HCT116 (cell line): ENCODE measurements at regions not wholly inside any gene's neighbourhood (a gene's known extent, or its start where the extent isn't known, plus 50 kb on each side); places are given as distances from the start of the nearest gene placed in this dataset.

Source experiments
- ATAC-seq: fragments of 200-7000 bp; cut with Tn5 transposase; 2 replicates; pipeline ENCODE4 v1.9.1; 2020; ENCODE audit warnings: mild to moderate bottlenecking, moderate library complexity
- BruUV-seq: library from RNA; stranded (reverse); fragments of 400-500 nt; replicated peaks from 2 replicates; lab custom pipeline; 2021; lab: Mats Ljungman, UMichigan
- CTCF ChIA-PET: fragments of 300-600 bp; sonication (Branson Sonifier 250); formaldehyde crosslinking; loops from one replicate; lab custom pipeline; 2021; ENCODE audit warnings: antibody characterized with exemption; lab: Charles Lee
- POLR2A ChIA-PET: fragments of 300-600, 350-600 bp; sonication (Branson Sonifier 250); formaldehyde crosslinking; loops from one replicate; lab custom pipeline; 2021; ENCODE audit warnings: antibody characterized with exemption; lab: Charles Lee
- RAD21 ChIA-PET, 2 experiments: fragments of 300-600 bp; sonication (Branson Sonifier 250); formaldehyde crosslinking; loops; one replicate each; lab custom pipeline; 2023; ENCODE audit warnings: low total read pairs in 2 of 2; ENCODE audit not compliant: uncharacterized antibody in 2 of 2, unreplicated experiment in 2 of 2, low non-redundant PET in 1 of 2; lab: Charles Lee
- DNase-seq: peaks from one replicate; pipeline ENCODE4 v3.0.0-alpha.2; 2010; ENCODE audit warnings: low read depth, low spot score
- H2AFZ ChIP-seq: fragments of 200-600 bp; shearing (Covaris generic), sonication (generic); 2 replicates; pipeline ENCODE4 v1.6.1; 2017; ENCODE audit warnings: low read depth, mixed run types, mixed read lengths, antibody characterized with exemption, low read length; ENCODE audit not compliant: poor library complexity, severe bottlenecking
- H3K27ac ChIP-seq: 2 replicates; pipeline ENCODE4 v1.5.1; 2012; ENCODE audit warnings: low read depth, low read length
- H3K27me3 ChIP-seq: fragments of 200-600 bp; sonication (generic); 2 replicates; pipeline ENCODE4 v1.6.1; 2016; ENCODE audit warnings: mixed run types, low read length, mixed read lengths; ENCODE audit not compliant: insufficient read depth
- H3K36me3 ChIP-seq, 2 experiments: fragments of 200-500 bp in 1 of 2; fragments of 200-600 bp in 1 of 2; sonication (Bioruptor generic) in 1 of 2; sonication (generic) in 1 of 2; 2 replicates each; pipeline versions ENCODE4 v1.5.1 to v1.6.1; 2014 to 2016; ENCODE audit warnings: low read length in 2 of 2, inconsistent platforms in 1 of 2, mixed read lengths in 1 of 2, mixed run types in 1 of 2; ENCODE audit not compliant: insufficient read depth in 2 of 2, control insufficient read depth in 1 of 2
- H3K4me1 ChIP-seq, 2 experiments: fragments of 200-600 bp in 1 of 2; sonication (generic) in 1 of 2; 2 replicates each; pipeline versions ENCODE4 v1.5.1 to v1.6.1; 2012 to 2017; ENCODE audit warnings: low read length in 2 of 2, inconsistent platforms in 1 of 2, mild to moderate bottlenecking in 1 of 2, mixed read lengths in 1 of 2, mixed run types in 1 of 2, moderate library complexity in 1 of 2; ENCODE audit not compliant: insufficient read depth in 2 of 2, control insufficient read depth in 1 of 2
- H3K4me2 ChIP-seq: fragments of 200-600 bp; sonication (generic); 2 replicates; pipeline ENCODE4 v1.6.1; 2017; ENCODE audit warnings: mixed run types, low read length, mixed read lengths
- H3K4me3 ChIP-seq, 2 experiments: fragments of 200-600 bp in 1 of 2; sonication (generic) in 1 of 2; replicated peaks in 1 of 2; 2 replicates each; pipeline ENCODE4 v1.5.1; 2011 to 2016; ENCODE audit warnings: low read length in 2 of 2, control low read depth in 1 of 2, low read depth in 1 of 2, mild to moderate bottlenecking in 1 of 2, mixed read lengths in 1 of 2, mixed run types in 1 of 2
- H3K79me2 ChIP-seq: fragments of 200-600 bp; sonication (generic); 2 replicates; pipeline ENCODE4 v1.6.1; 2017; ENCODE audit warnings: mild to moderate bottlenecking, mixed run types, low read length, moderate library complexity, mixed read lengths; ENCODE audit not compliant: insufficient read depth
- H3K9ac ChIP-seq: fragments of 200-600 bp; sonication (generic); 2 replicates; pipeline ENCODE4 v1.6.1; 2016; ENCODE audit warnings: low read length, mixed read lengths
- H3K9me2 ChIP-seq: fragments of 200-600 bp; sonication (generic), shearing (Covaris generic); 2 replicates; pipeline ENCODE4 v1.6.1; 2017; ENCODE audit warnings: mixed run types, mild to moderate bottlenecking, moderate library complexity; ENCODE audit not compliant: insufficient read depth
- H3K9me3 ChIP-seq, 2 experiments: fragments of 200-500 bp in 1 of 2; fragments of 200-600 bp in 1 of 2; sonication (Bioruptor generic) in 1 of 2; sonication (generic) in 1 of 2; 2 replicates each; pipeline ENCODE4 v1.6.1; 2014 to 2017; ENCODE audit warnings: low read length in 2 of 2, mixed read lengths in 2 of 2, inconsistent platforms in 1 of 2, low read depth in 1 of 2, mild to moderate bottlenecking in 1 of 2, mixed run types in 1 of 2, moderate library complexity in 1 of 2; ENCODE audit not compliant: control insufficient read depth in 1 of 2, insufficient read depth in 1 of 2
- H4K20me1 ChIP-seq: fragments of 200-600 bp; sonication (generic), shearing (Covaris generic); 2 replicates; pipeline ENCODE4 v1.6.1; 2017; ENCODE audit warnings: mixed run types, mild to moderate bottlenecking, moderate library complexity; ENCODE audit not compliant: insufficient read depth
- EGR1 ChIP-seq: IDR thresholded peaks from 2 replicates; pipeline ENCODE4 v1.6.1; 2012; ENCODE audit warnings: low read depth
- ELF1 ChIP-seq: IDR thresholded peaks from 2 replicates; pipeline ENCODE4 v1.6.1; 2012; ENCODE audit warnings: low read depth, borderline replicate concordance
- EZH2 ChIP-seq: fragments of 200-600 bp; sonication (generic); IDR thresholded peaks from 2 replicates; pipeline ENCODE4 v1.6.1; 2017; ENCODE audit warnings: antibody characterized with exemption, mixed run types
- EZH2phosphoT487 ChIP-seq: fragments of 200-600 bp; IDR thresholded peaks from 2 replicates; pipeline ENCODE4 v1.6.1; 2018; ENCODE audit warnings: antibody characterized with exemption, borderline replicate concordance
- POLR2A ChIP-seq: IDR thresholded peaks from 2 replicates; pipeline ENCODE4 v1.7.0; 2011; ENCODE audit warnings: borderline replicate concordance; ENCODE audit not compliant: insufficient read depth, insufficient read length; ENCODE audit errors: extremely low read depth
- RAD21 ChIP-seq: IDR thresholded peaks from 2 replicates; pipeline ENCODE4 v1.6.1; 2012; ENCODE audit warnings: low read depth, mild to moderate bottlenecking
- TCF7L2 ChIP-seq: IDR thresholded peaks from 2 replicates; pipeline ENCODE4 v1.7.0; 2011; ENCODE audit warnings: borderline replicate concordance, inconsistent platforms; ENCODE audit not compliant: insufficient read depth, insufficient read length; ENCODE audit errors: extremely low read depth
- YY1 ChIP-seq: IDR thresholded peaks from 2 replicates; pipeline ENCODE4 v1.6.1; 2011; ENCODE audit warnings: low read length, low read depth, moderate library complexity, mild to moderate bottlenecking; ENCODE audit not compliant: insufficient replicate concordance; ENCODE audit errors: extremely low read depth
- ZBTB33 ChIP-seq: IDR thresholded peaks from 2 replicates; pipeline ENCODE4 v1.6.1; 2011; ENCODE audit warnings: mild to moderate bottlenecking, low read length, moderate library complexity; ENCODE audit not compliant: insufficient replicate concordance; ENCODE audit errors: extremely low read depth
- ZFX ChIP-seq: fragments of 450-650 bp; IDR thresholded peaks from 2 replicates; pipeline ENCODE4 v1.6.1; 2017
- ZNF274 ChIP-seq: fragments of 200-500 bp; sonication (Bioruptor generic); IDR thresholded peaks from 2 replicates; pipeline ENCODE4 v1.6.1; 2014; ENCODE audit warnings: mild to moderate bottlenecking, low read depth, low read length, inconsistent platforms
- intact Hi-C: fragments of 100-400 bp; cut with micrococcal nuclease; formaldehyde crosslinking; loops from 2 replicates; pipeline ENCODE4 v1.10.0; 2022
- TF ChIP-seq, protein P1 (sequence below): IDR thresholded peaks from 2 replicates; pipeline ENCODE4 v1.6.1; 2012; ENCODE audit warnings: low read depth

DNA sequence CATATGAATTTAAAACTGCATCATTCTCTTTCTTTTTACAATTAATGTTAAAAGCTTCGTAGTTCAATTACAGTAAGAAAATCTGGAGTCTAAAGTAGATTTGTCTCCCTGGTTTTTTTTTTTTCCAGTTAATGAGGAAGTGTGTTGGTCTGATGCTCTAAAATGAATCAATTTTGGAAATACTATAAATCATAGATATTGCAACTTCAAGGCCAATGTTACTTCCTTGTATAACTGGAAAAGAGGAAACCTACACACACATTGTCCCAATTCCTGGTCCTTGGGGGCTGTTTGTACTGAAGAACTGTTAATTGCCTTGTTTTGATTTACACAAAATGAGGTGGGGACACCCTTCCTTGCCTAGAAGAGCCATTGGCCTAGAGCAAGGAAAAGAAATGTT, 107.2 kb downstream of the RGS2 start:
- no peaks in the 10 kb centered on the region for H3K27me3 ChIP-seq
- H3K9ac ChIP-seq, result no peak overlapping the region
- ATAC-seq, result no peak
- no peak overlapping the region for H3K27ac ChIP-seq
- intact Hi-C loops, result no loop called here
- ChIA-PET POLR2A (no interaction called here), CTCF (no interaction called here), RAD21 (no interaction called here)
- H3K4me1 ChIP-seq, result no peaks in the 10 kb centered on the region
- TF ChIP-seq ZBTB33 (no peak), EGR1 (no peak)
- no peaks in the 10 kb centered on the region for H3K36me3 ChIP-seq
- BruUV-seq, result no TSS peak
- H3K79me2 ChIP-seq, result no peaks in the 10 kb centered on the region
- H3K9me2 ChIP-seq, result no peaks in the 10 kb centered on the region
- H3K4me2 ChIP-seq, result no peak overlapping the region
- H3K9me3 ChIP-seq, result no peaks in the 10 kb centered on the region
- H2AFZ ChIP-seq, result no peak overlapping the region
- no peak overlapping the region for H3K4me3 ChIP-seq
- no peak for DNase-seq
- H4K20me1 ChIP-seq, result no peaks in the 10 kb centered on the region

GRCh38 chr1:192918259-192918658, 109.4 kb downstream of the RGS2 start:
- no peak for ATAC-seq
- Histone ChIP-seq H4K20me1 (no peaks in the 10 kb centered on the region), H2AFZ (no peak overlapping the region), H3K9ac (no peak overlapping the region), H3K4me1 (no peaks in the 10 kb centered on the region), H3K4me3 (no peak overlapping the region), H3K4me2 (no peak overlapping the region), H3K27ac (no peak overlapping the region), H3K36me3 (no peaks in the 10 kb centered on the region), H3K27me3 (no peaks in the 10 kb centered on the region), H3K9me2 (no peaks in the 10 kb centered on the region), H3K9me3 (no peaks in the 10 kb centered on the region), H3K79me2 (no peaks in the 10 kb centered on the region)
- intact Hi-C loops, result no loop called here
- BruUV-seq, result no TSS peak
- DNase-seq, result no peak
- CTCF ChIA-PET, result no interaction called here
- POLR2A ChIA-PET, result no interaction called here
- RAD21 ChIA-PET, result no interaction called here
- no peak for TF ChIP-seq ZBTB33
- no peak for TF ChIP-seq TCF7L2
- TF ChIP-seq EZH2, result no peak
- no peak for TF ChIP-seq RAD21
- TF ChIP-seq, protein P1, sequence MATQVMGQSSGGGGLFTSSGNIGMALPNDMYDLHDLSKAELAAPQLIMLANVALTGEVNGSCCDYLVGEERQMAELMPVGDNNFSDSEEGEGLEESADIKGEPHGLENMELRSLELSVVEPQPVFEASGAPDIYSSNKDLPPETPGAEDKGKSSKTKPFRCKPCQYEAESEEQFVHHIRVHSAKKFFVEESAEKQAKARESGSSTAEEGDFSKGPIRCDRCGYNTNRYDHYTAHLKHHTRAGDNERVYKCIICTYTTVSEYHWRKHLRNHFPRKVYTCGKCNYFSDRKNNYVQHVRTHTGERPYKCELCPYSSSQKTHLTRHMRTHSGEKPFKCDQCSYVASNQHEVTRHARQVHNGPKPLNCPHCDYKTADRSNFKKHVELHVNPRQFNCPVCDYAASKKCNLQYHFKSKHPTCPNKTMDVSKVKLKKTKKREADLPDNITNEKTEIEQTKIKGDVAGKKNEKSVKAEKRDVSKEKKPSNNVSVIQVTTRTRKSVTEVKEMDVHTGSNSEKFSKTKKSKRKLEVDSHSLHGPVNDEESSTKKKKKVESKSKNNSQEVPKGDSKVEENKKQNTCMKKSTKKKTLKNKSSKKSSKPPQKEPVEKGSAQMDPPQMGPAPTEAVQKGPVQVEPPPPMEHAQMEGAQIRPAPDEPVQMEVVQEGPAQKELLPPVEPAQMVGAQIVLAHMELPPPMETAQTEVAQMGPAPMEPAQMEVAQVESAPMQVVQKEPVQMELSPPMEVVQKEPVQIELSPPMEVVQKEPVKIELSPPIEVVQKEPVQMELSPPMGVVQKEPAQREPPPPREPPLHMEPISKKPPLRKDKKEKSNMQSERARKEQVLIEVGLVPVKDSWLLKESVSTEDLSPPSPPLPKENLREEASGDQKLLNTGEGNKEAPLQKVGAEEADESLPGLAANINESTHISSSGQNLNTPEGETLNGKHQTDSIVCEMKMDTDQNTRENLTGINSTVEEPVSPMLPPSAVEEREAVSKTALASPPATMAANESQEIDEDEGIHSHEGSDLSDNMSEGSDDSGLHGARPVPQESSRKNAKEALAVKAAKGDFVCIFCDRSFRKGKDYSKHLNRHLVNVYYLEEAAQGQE, result no peak
- no peak for TF ChIP-seq EZH2phosphoT487
- no peak for TF ChIP-seq ZFX
- no peak for TF ChIP-seq YY1
- TF ChIP-seq POLR2A, result no peak
- TF ChIP-seq EGR1, result no peak
- TF ChIP-seq ZNF274, result no peak
- no peak for TF ChIP-seq ELF1
